ENCODE measurements at regions not wholly inside any gene's neighbourhood (a gene's known extent, or its start where the extent isn't known, plus 50 kb on each side); places are given as distances from the start of the nearest gene placed in this dataset.
"Not testable (repeated sequence)": the region's sequence is repeated elsewhere in the genome, so short reads cannot be mapped to it uniquely, and the experiment has no call there.

- Histone ChIP-seq H3K9ac (ENCODE audit: low read length) (no peak overlapping the region), H3K36me3 (ENCODE audit: insufficient read depth, low read length) (no peaks in the 10 kb centered on the region), H3K4me2 (ENCODE audit: low read length) (no peak overlapping the region), H3K27me3 (ENCODE audit: insufficient read depth, low read length) (no peaks in the 10 kb centered on the region), H4K20me1 (ENCODE audit: insufficient read depth, low read length) (no peaks in the 10 kb centered on the region), H3K9me3 (ENCODE audit: low read length) (0 out of 2 replicates have a peak, but pooled peaks cover 2% of the 10 kb centered on the region), H3K79me2 (ENCODE audit: insufficient read depth, low read length) (no peaks in the 10 kb centered on the region), H3K9me2 (ENCODE audit: low read depth, low read length) (no peaks in the 10 kb centered on the region), H3K27ac (ENCODE audit: low read depth, low read length, poor library complexity, severe bottlenecking) (no peak overlapping the region), H2AFZ (ENCODE audit: low read length) (no peak overlapping the region), H3K4me1 (ENCODE audit: insufficient read depth, low read length, severe bottlenecking) (no peaks in the 10 kb centered on the region), H3K4me3 (ENCODE audit: low read depth, low read length, poor library complexity, severe bottlenecking) (no peak overlapping the region), H3F3A (ENCODE audit: insufficient read depth, low read length) (no peaks in the 10 kb centered on the region)
- TF ChIP-seq CTCF (IDR thresholded peaks at IDR 0.05; ENCODE audit: low read length), result no peak
- TF ChIP-seq EZH2 (IDR thresholded peaks at IDR 0.05; ENCODE audit: borderline replicate concordance, low read length), result no peak
Measured at GRCh38 chr17:63294776-63295175, 151.3 kb downstream of the CYB561 start.

- H3K36me3 ChIP-seq (ENCODE audit: insufficient read depth, low read length), result no peaks in the 10 kb centered on the region
Measured at GRCh38 chr17:63295288-63295687, 150.8 kb downstream of the CYB561 start.

GRCh38 chr17:63295839-63296590 lies 150.1 kb downstream of the CYB561 start:
- Histone ChIP-seq H3K9me3 (ENCODE audit: low read length) (0 out of 2 replicates have a peak, but pooled peaks cover 2% of the 10 kb centered on the region), H3K9me2 (ENCODE audit: low read depth, low read length) (no peaks in the 10 kb centered on the region), H3K27me3 (ENCODE audit: insufficient read depth, low read length) (no peaks in the 10 kb centered on the region), H3K9ac (ENCODE audit: low read length) (no peak overlapping the region), H3K79me2 (ENCODE audit: insufficient read depth, low read length) (no peaks in the 10 kb centered on the region), H3K4me1 (ENCODE audit: insufficient read depth, low read length, severe bottlenecking) (no peaks in the 10 kb centered on the region), H2AFZ (ENCODE audit: low read length) (no peak overlapping the region), H3K4me2 (ENCODE audit: low read length) (no peak overlapping the region), H3K36me3 (ENCODE audit: insufficient read depth, low read length) (no peaks in the 10 kb centered on the region), H3K4me3 (ENCODE audit: low read depth, low read length, poor library complexity, severe bottlenecking) (no peak overlapping the region), H3F3A (ENCODE audit: insufficient read depth, low read length) (no peaks in the 10 kb centered on the region), H4K20me1 (ENCODE audit: insufficient read depth, low read length) (no peaks in the 10 kb centered on the region), H3K27ac (ENCODE audit: low read depth, low read length, poor library complexity, severe bottlenecking) (no peak overlapping the region)
- no peak for TF ChIP-seq EZH2 (IDR thresholded peaks at IDR 0.05; ENCODE audit: borderline replicate concordance, low read length)
- TF ChIP-seq CTCF (IDR thresholded peaks at IDR 0.05; ENCODE audit: low read length), result no peak

More at GRCh38 chr17:63295288-63295687, 150.8 kb downstream of the CYB561 start:
- H3K9ac ChIP-seq (ENCODE audit: low read length), result no peak overlapping the region
- H3K4me2 ChIP-seq (ENCODE audit: low read length), result no peak overlapping the region
- 0 out of 2 replicates have a peak, but pooled peaks cover 2% of the 10 kb centered on the region for H3K9me3 ChIP-seq (ENCODE audit: low read length)
- H3K4me1 ChIP-seq (ENCODE audit: insufficient read depth, low read length, severe bottlenecking), result no peaks in the 10 kb centered on the region
- H3K4me3 ChIP-seq (ENCODE audit: low read depth, low read length, poor library complexity, severe bottlenecking), result no peak overlapping the region
- no peak for TF ChIP-seq EZH2 (IDR thresholded peaks at IDR 0.05; ENCODE audit: borderline replicate concordance, low read length)
- no peak for TF ChIP-seq CTCF (IDR thresholded peaks at IDR 0.05; ENCODE audit: low read length)
- no peak overlapping the region for H3K27ac ChIP-seq (ENCODE audit: low read depth, low read length, poor library complexity, severe bottlenecking)
- H3K79me2 ChIP-seq (ENCODE audit: insufficient read depth, low read length), result no peaks in the 10 kb centered on the region
- H3F3A ChIP-seq (ENCODE audit: insufficient read depth, low read length), result no peaks in the 10 kb centered on the region
- H4K20me1 ChIP-seq (ENCODE audit: insufficient read depth, low read length), result no peaks in the 10 kb centered on the region
- no peaks in the 10 kb centered on the region for H3K27me3 ChIP-seq (ENCODE audit: insufficient read depth, low read length)
- no peaks in the 10 kb centered on the region for H3K9me2 ChIP-seq (ENCODE audit: low read depth, low read length)
- no peak overlapping the region for H2AFZ ChIP-seq (ENCODE audit: low read length)

GRCh38 chr17:63298916-63299315 lies 147.2 kb downstream of the CYB561 start:
- not testable (repeated sequence) for H3K9me3 ChIP-seq (ENCODE audit: low read length); H3K27ac ChIP-seq (ENCODE audit: low read depth, low read length, poor library complexity, severe bottlenecking); H3K9ac ChIP-seq (ENCODE audit: low read length); H3K27me3 ChIP-seq (ENCODE audit: insufficient read depth, low read length); H3K4me1 ChIP-seq (ENCODE audit: insufficient read depth, low read length, severe bottlenecking); H3K36me3 ChIP-seq (ENCODE audit: insufficient read depth, low read length); H3F3A ChIP-seq (ENCODE audit: insufficient read depth, low read length); H4K20me1 ChIP-seq (ENCODE audit: insufficient read depth, low read length); H3K79me2 ChIP-seq (ENCODE audit: insufficient read depth, low read length); H3K4me3 ChIP-seq (ENCODE audit: low read depth, low read length, poor library complexity, severe bottlenecking); H3K4me2 ChIP-seq (ENCODE audit: low read length); H2AFZ ChIP-seq (ENCODE audit: low read length); H3K9me2 ChIP-seq (ENCODE audit: low read depth, low read length)
